GM13977 (cell line): ENCODE measurements at regions not wholly inside any gene's neighbourhood (a gene's known extent, or its start where the extent isn't known, plus 50 kb on each side); places are given as distances from the start of the nearest gene placed in this dataset.

Source experiments
- DNase-seq: peaks from one replicate; pipeline ENCODE4 v3.0.0; 2012; ENCODE audit warnings: low spot score
- CTCF ChIP-seq: IDR thresholded peaks from 2 replicates; pipeline ENCODE4 v1.5.1; 2012; ENCODE audit warnings: mild to moderate bottlenecking, control low read depth; ENCODE audit not compliant: insufficient read depth; ENCODE audit errors: extremely low read depth, missing control alignments
- in situ Hi-C: fragments of 300-500 bp; cut with MboI; formaldehyde crosslinking; loops from one replicate; pipeline ENCODE4 v1.12.0; 2022; ENCODE audit warnings: low sequenced_read_pairs, low pct_unique_long_range_greater_than_20kb, mixed read lengths, inconsistent platforms; ENCODE audit not compliant: unreplicated experiment

GRCh38 chr6:22697306-22697705 is 127.9 kb downstream of the HDGFL1 start:
- TF ChIP-seq CTCF = no peak
- no peak for DNase-seq
- in situ Hi-C loops = no loop called here

- TF ChIP-seq CTCF = no peak
- in situ Hi-C loops = no loop called here
- DNase-seq = no peak
These were observed 129.8 kb downstream of the HDGFL1 start for GRCh38 chr6:22699151-22699550.

- in situ Hi-C loops = no loop called here
- TF ChIP-seq CTCF = no peak
- no peak for DNase-seq
These were observed 137.3 kb downstream of the HDGFL1 start for GRCh38 chr6:22706651-22707050.

- no peak for TF ChIP-seq CTCF
- in situ Hi-C loops = no loop called here
- DNase-seq = no peak
These were observed 139.1 kb downstream of the HDGFL1 start for GRCh38 chr6:22708469-22708868.

- no peak for TF ChIP-seq CTCF
- no peak for DNase-seq
- in situ Hi-C loops = no loop called here
These were observed 140.4 kb downstream of the HDGFL1 start for GRCh38 chr6:22709803-22710202.

- in situ Hi-C loops = no loop called here
- no peak for TF ChIP-seq CTCF
- no peak for DNase-seq
These were observed 147.4 kb downstream of the HDGFL1 start for GRCh38 chr6:22716721-22717120.

- no peak for TF ChIP-seq CTCF
- DNase-seq = no peak
- in situ Hi-C loops = no loop called here
These were observed 148.5 kb downstream of the HDGFL1 start for GRCh38 chr6:22717915-22718314.
